GM12878 (cell line): ENCODE measurements at regions not wholly inside any gene's neighbourhood (a gene's known extent, or its start where the extent isn't known, plus 50 kb on each side); places are given as distances from the start of the nearest gene placed in this dataset.

ENCODE experiments used
- ATAC-seq: fragments of 200-7000 bp; cut with Tn5 transposase; 3 replicates; pipeline ENCODE4 v1.9.1; 2020; ENCODE audit warnings: mild to moderate bottlenecking, moderate library complexity
- BruUV-seq: library from RNA; stranded (reverse); fragments of 400-500 nt; replicated peaks from 2 replicates; lab custom pipeline; 2021; lab: Mats Ljungman, UMichigan
- CTCF ChIA-PET: fragments of 300-600 bp; sonication (Branson Sonifier 250); formaldehyde crosslinking; extraction: SDS; loops from one replicate; lab custom pipeline; 2021; ENCODE audit warnings: inconsistent platforms; lab: Yijun Ruan, JAX
- POLR2A ChIA-PET: fragments of 350-600 bp; formaldehyde crosslinking; extraction: SDS; loops from one replicate; lab custom pipeline; 2021; ENCODE audit warnings: inconsistent platforms; lab: Charles Lee
- RAD21 ChIA-PET: fragments of 300-600 bp; sonication (Branson Sonifier 250); formaldehyde crosslinking; loops from one replicate; lab custom pipeline; 2023; ENCODE audit warnings: antibody characterized with exemption; ENCODE audit not compliant: unreplicated experiment; lab: Charles Lee
- SMC1A ChIA-PET: fragments of 300-600 bp; sonication (Branson Sonifier 250); formaldehyde crosslinking; loops from one replicate; lab custom pipeline; 2023; ENCODE audit not compliant: unreplicated experiment, uncharacterized antibody; lab: Charles Lee
- DNase-seq: peaks from one replicate; pipeline ENCODE4 v3.0.0-alpha.2; 2011; ENCODE audit warnings: low read depth, low spot score
- FAIRE-seq: peaks from 3 replicates; lab custom pipeline; 2011; peaks lifted over from hg19 to GRCh38; lab: Jason Lieb, UNC
- H2AFZ ChIP-seq: 2 replicates; pipeline ENCODE4 v1.6.0; 2011; ENCODE audit warnings: low read depth, low read length, control low read depth; ENCODE audit not compliant: control insufficient read depth
- H3K27ac ChIP-seq: 2 replicates; pipeline ENCODE4 v1.5.1; 2011; ENCODE audit warnings: control low read depth; ENCODE audit not compliant: control insufficient read depth, insufficient read depth
- H3K27me3 ChIP-seq, 2 experiments: replicated peaks in 1 of 2; 2 replicates each; pipeline versions ENCODE4 v1.6.0 to v1.6.1; 2011; ENCODE audit warnings: low read length in 1 of 2; ENCODE audit not compliant: control insufficient read depth in 2 of 2, insufficient read depth in 2 of 2
- H3K36me3 ChIP-seq, 2 experiments: 2 replicates each; pipeline ENCODE4 v1.5.1; 2011; ENCODE audit warnings: low read length in 1 of 2; ENCODE audit not compliant: control insufficient read depth in 2 of 2, insufficient read depth in 2 of 2
- H3K4me1 ChIP-seq: 2 replicates; pipeline ENCODE4 v1.6.1; 2011; ENCODE audit warnings: mild to moderate bottlenecking, low read length, moderate library complexity, mixed read lengths; ENCODE audit not compliant: control insufficient read depth, insufficient read depth
- H3K4me2 ChIP-seq: 2 replicates; pipeline ENCODE4 v1.6.0; 2011; ENCODE audit warnings: control low read depth; ENCODE audit not compliant: control insufficient read depth, insufficient read depth
- H3K4me3 ChIP-seq: fragments of 200-600 bp; sonication (generic); 2 replicates; pipeline ENCODE4 v1.5.1; 2016
- H3K79me2 ChIP-seq: 2 replicates; pipeline ENCODE4 v1.6.0; 2011; ENCODE audit warnings: low read length; ENCODE audit not compliant: control insufficient read depth, insufficient read depth
- H3K9ac ChIP-seq: 2 replicates; pipeline ENCODE4 v1.8.0; 2011; ENCODE audit warnings: low read length, control low read depth, mixed read lengths; ENCODE audit not compliant: control insufficient read depth, insufficient read depth
- H3K9me3 ChIP-seq: replicated peaks from 3 replicates; pipeline ENCODE4 v1.5.1; 2011; ENCODE audit warnings: mild to moderate bottlenecking, low read length; ENCODE audit not compliant: control insufficient read depth, insufficient read depth
- H4K20me1 ChIP-seq: 2 replicates; pipeline ENCODE4 v1.6.0; 2011; ENCODE audit not compliant: control insufficient read depth, insufficient read depth
- BMI1 ChIP-seq: fragments of 450-650 bp; IDR thresholded peaks from 2 replicates; pipeline ENCODE4 v1.6.1; 2016; ENCODE audit warnings: mild to moderate bottlenecking, moderate library complexity, borderline replicate concordance
- EP300 ChIP-seq, 2 experiments: fragments of 150-350 bp in 1 of 2; IDR thresholded peaks; 2 replicates each; pipeline ENCODE4 v1.6.1; 2011 to 2012; ENCODE audit warnings: low read depth in 2 of 2, low read length in 2 of 2, borderline replicate concordance in 1 of 2, improper control_type of control experiment in 1 of 2, inconsistent platforms in 1 of 2; ENCODE audit not compliant: control insufficient read depth in 1 of 2
- ETV6 ChIP-seq, 2 experiments: fragments of 450-650 bp in 1 of 2; IDR thresholded peaks in 1 of 2; conservative IDR thresholded peaks in 1 of 2; 2 replicates each; pipeline ENCODE4 v1.6.1; 2014; ENCODE audit warnings: antibody characterized with exemption in 1 of 2, borderline replicate concordance in 1 of 2, low read depth in 1 of 2, mild to moderate bottlenecking in 1 of 2, moderate library complexity in 1 of 2
- HDAC2 ChIP-seq: fragments of 200-600 bp; sonication (generic); IDR thresholded peaks from 2 replicates; pipeline ENCODE4 v1.6.1; 2017
- KAT2A ChIP-seq: conservative IDR thresholded peaks from 2 replicates; pipeline ENCODE4 v1.6.1; 2011; ENCODE audit warnings: low read depth, low read length; ENCODE audit not compliant: control insufficient read depth
- NFYB ChIP-seq: IDR thresholded peaks from 2 replicates; pipeline ENCODE4 v1.6.1; 2011; ENCODE audit warnings: low read depth, mild to moderate bottlenecking, low read length, improper control_type of control experiment, moderate library complexity; ENCODE audit not compliant: insufficient read depth
- NR2F1 ChIP-seq: fragments of 450-650 bp; conservative IDR thresholded peaks from 2 replicates; pipeline ENCODE4 v1.6.1; 2017; ENCODE audit warnings: mild to moderate bottlenecking
- NRF1 ChIP-seq: conservative IDR thresholded peaks from 2 replicates; pipeline ENCODE4 v1.6.1; 2011; ENCODE audit warnings: mild to moderate bottlenecking, low read depth, low read length, improper control_type of control experiment
- PAX8 ChIP-seq: fragments of 450-650 bp; IDR thresholded peaks from 2 replicates; pipeline ENCODE4 v1.6.1; 2017; ENCODE audit warnings: mild to moderate bottlenecking, moderate library complexity
- SMAD1 ChIP-seq: fragments of 450-650 bp; IDR thresholded peaks from 2 replicates; pipeline ENCODE4 v1.6.1; 2018; ENCODE audit warnings: mild to moderate bottlenecking, low read depth; ENCODE audit not compliant: partially characterized antibody
- SMAD5 ChIP-seq: IDR thresholded peaks from 2 replicates; pipeline ENCODE4 v1.6.1; 2016; ENCODE audit warnings: antibody characterized with exemption, low read depth
- SPI1 ChIP-seq: IDR thresholded peaks from 2 replicates; pipeline ENCODE4 v1.6.1; 2011; ENCODE audit warnings: low read depth, mild to moderate bottlenecking, low read length, moderate library complexity, borderline replicate concordance; ENCODE audit not compliant: insufficient read depth
- SREBF2 ChIP-seq: IDR thresholded peaks from 2 replicates; pipeline ENCODE4 v1.6.1; 2012; ENCODE audit warnings: mild to moderate bottlenecking, low read length
- TARDBP ChIP-seq: IDR thresholded peaks from 2 replicates; pipeline ENCODE4 v1.6.1; 2016; ENCODE audit warnings: borderline replicate concordance
- TBL1XR1 ChIP-seq: IDR thresholded peaks from 2 replicates; pipeline ENCODE4 v1.6.1; 2012; ENCODE audit warnings: low read depth, low read length, improper control_type of control experiment
- YBX1 ChIP-seq: fragments of 450-650 bp; IDR thresholded peaks from 2 replicates; pipeline ENCODE4 v1.6.1; 2016; ENCODE audit warnings: antibody characterized with exemption
- WGBS: methylation state at CpG from one replicate; pipeline ENCODE4 v1.1.6; 2016; ENCODE audit warnings: low lambda C conversion rate; ENCODE audit not compliant: insufficient replicate concordance, insufficient coverage; ENCODE audit errors: missing lambda C conversion rate; 5-methylcytosine and 5-hydroxymethylcytosine counted together
- in situ Hi-C: fragments of 300-500 bp; cut with MboI; formaldehyde crosslinking; loops from 9 replicates; pipeline ENCODE4 v1.14.3; 2018; ENCODE audit warnings: mixed read lengths
- intact Hi-C: fragments of 100-400 bp; cut with micrococcal nuclease; formaldehyde crosslinking; loops from one replicate; pipeline ENCODE4 v1.14.2; 2022; ENCODE audit not compliant: unreplicated experiment
- TF ChIP-seq, protein P1 (sequence below): IDR thresholded peaks from 2 replicates; pipeline ENCODE4 v1.6.1; 2011; ENCODE audit warnings: borderline replicate concordance, low read depth, mild to moderate bottlenecking, moderate library complexity, mixed read lengths, low read length; ENCODE audit not compliant: insufficient read depth; ENCODE audit errors: extremely low read length
- TF ChIP-seq, protein P2 (sequence below): fragments of 450-650 bp; IDR thresholded peaks from 2 replicates; pipeline ENCODE4 v1.6.1; 2017; ENCODE audit warnings: borderline replicate concordance

GRCh38 chr4:23423540-23423939, 466.3 kb downstream of the PPARGC1A start:
- no TSS peak for BruUV-seq
- FAIRE-seq = no peak
- ChIA-PET SMC1A (no interaction called here), CTCF (no interaction called here), POLR2A (no interaction called here)
- no peak for ATAC-seq
- Histone ChIP-seq H3K27me3 (no peaks in the 10 kb centered on the region), H3K36me3 (no peaks in the 10 kb centered on the region), H4K20me1 (no peaks in the 10 kb centered on the region), H2AFZ (no peak overlapping the region)
- TF ChIP-seq ETV6 (conservative IDR thresholded peaks at IDR 0.05 in 1 of 2, IDR thresholded peaks at IDR 0.05 in 1 of 2; ENCODE audit: borderline replicate concordance in 1 of 2, low read depth in 1 of 2) (no peak), SMAD1 (no peak), NR2F1 (no peak), EP300 (IDR thresholded peaks at IDR 0.05; ENCODE audit: borderline replicate concordance in 1 of 2, control insufficient read depth in 1 of 2, low read depth in 2 of 2, low read length in 2 of 2) (no peak), SREBF2 (no peak), NRF1 (no peak), YBX1 (no peak), NFYB (no peak), TARDBP (no peak), SPI1 (no peak), TBL1XR1 (no peak), HDAC2 (no peak), KAT2A (no peak), PAX8 (no peak), BMI1 (no peak), SMAD5 (no peak)
- TF ChIP-seq, protein P1, sequence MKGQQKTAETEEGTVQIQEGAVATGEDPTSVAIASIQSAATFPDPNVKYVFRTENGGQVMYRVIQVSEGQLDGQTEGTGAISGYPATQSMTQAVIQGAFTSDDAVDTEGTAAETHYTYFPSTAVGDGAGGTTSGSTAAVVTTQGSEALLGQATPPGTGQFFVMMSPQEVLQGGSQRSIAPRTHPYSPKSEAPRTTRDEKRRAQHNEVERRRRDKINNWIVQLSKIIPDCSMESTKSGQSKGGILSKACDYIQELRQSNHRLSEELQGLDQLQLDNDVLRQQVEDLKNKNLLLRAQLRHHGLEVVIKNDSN = no peak
- TF ChIP-seq, protein P2, sequence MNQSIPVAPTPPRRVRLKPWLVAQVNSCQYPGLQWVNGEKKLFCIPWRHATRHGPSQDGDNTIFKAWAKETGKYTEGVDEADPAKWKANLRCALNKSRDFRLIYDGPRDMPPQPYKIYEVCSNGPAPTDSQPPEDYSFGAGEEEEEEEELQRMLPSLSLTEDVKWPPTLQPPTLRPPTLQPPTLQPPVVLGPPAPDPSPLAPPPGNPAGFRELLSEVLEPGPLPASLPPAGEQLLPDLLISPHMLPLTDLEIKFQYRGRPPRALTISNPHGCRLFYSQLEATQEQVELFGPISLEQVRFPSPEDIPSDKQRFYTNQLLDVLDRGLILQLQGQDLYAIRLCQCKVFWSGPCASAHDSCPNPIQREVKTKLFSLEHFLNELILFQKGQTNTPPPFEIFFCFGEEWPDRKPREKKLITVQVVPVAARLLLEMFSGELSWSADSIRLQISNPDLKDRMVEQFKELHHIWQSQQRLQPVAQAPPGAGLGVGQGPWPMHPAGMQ = no peak
- TF ChIP-seq, all 136 proteins: peak for 0
- Histone ChIP-seq H3K27ac (no peak overlapping the region), H3K9ac (no peak overlapping the region), H3K4me3 (no peak overlapping the region), H3K9me3 (no peaks in the 10 kb centered on the region), H3K4me1 (no peaks in the 10 kb centered on the region), H3K4me2 (no peak overlapping the region), H3K79me2 (no peaks in the 10 kb centered on the region)
- DNase-seq = no peak
- intact Hi-C loops (no loop called here), in situ Hi-C loops (no loop called here)
- 9% methylated on average over 3 of the region's 3 CpGs for WGBS
- RAD21 ChIA-PET = no interaction called here
